ENCODE measurements at regions not wholly inside any gene's neighbourhood (a gene's known extent, or its start where the extent isn't known, plus 50 kb on each side); places are given as distances from the start of the nearest gene placed in this dataset.

DNA sequence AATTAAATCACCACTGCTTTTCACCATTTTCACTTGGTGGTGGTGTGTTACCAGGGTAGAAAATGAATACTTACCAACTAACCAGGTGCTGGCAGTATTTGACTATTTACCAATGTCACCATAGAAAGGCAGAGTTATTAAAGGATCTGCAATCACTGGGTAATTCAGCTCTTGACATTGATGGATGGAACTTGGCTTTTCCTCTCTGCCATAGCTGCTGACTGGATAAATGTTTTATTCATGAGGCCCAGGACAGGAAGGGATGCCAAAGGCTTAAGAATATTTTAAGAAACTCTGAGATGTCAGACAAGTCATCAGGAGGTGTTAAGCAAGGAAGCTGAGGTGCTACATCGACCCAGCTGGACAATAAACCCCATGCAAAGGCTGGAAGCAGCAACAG, 495.5 kb upstream of the CFAP20DC start:
- DNase-seq (ENCODE audit: low read depth) = peak; percentile 82

DNA sequence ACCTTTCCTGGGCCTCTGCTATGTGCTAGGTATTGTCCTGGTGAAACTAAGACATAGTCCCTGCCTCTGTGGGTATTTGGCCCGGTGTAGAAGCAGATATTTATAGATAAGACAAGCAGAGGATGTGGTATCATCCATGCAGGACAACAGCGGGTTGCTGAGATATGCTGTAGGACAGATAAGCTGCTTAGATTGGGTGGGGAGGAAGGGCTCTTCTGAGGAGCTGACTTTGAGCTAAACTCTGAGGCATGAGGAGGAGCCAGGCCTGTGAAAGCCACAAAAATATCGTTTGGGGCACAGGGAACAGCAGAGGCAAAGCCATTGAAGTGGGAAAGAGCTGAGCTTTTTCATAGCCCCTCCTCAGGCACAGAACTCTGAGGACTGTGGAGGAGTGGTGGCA, 492.5 kb upstream of the CFAP20DC start:
- no peak for DNase-seq (ENCODE audit: low read depth)

DNA sequence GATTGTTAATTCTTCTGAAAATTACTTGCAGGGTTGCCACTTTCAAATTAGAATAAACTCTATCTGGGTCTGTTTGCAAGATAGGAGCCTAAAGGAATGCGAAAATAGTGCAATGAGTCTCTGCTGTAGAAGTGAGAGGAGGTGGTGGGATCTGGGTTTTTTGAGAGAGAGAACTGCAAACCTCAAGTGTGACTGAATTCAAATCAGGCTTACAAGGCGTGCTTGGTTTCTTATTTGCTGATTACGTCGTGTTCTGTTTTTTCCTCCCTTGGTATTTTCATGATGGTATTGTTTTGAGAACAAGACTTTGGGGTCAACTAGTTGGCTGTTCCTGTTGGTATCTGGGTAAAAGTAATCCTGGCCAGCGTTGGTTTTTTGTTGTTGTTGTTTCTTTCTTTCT, 490.9 kb upstream of the CFAP20DC start:
- DNase-seq (ENCODE audit: low read depth) = peak; percentile 39

GRCh38 chr3:59540241-59540640, 490.4 kb upstream of the CFAP20DC start:
- DNase-seq (ENCODE audit: low read depth) = peak; percentile 78

DNA sequence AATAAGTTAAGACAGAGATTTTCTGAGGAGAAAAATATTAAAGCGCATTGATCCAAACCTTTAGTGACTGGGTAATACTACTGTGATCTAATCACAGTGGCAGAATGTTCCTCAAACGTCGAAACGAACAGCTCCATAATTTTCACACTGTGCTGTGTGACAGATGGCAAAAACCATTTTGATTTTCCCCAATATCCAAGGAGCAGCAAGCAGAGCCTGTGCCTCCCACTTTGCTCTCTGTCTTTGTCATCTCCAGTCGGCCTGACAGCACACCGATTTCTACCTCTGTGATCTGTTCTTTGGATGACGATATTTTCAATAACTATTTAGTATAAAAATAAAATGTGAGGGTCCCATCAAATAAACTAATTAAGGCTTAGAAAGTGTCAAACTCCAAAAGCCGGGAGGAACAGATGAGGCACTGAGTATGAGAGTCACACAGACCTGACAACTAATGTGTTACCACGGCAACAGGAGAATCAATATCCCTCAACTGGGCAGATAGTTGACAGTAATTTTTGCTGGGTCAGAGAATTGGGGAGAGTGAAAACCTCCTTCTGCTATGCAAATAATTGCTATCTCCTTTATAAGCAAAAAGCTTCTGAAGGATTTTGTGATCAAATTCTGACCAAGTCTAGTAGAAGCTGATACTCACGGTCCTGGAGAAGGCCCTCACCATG, 489.1 kb upstream of the CFAP20DC start:
- peak; percentile 40 for DNase-seq (ENCODE audit: low read depth)

GRCh38 chr3:59535791-59536221, 486.0 kb upstream of the CFAP20DC start:
- DNase-seq (ENCODE audit: low read depth) = peak; percentile 85

DNA sequence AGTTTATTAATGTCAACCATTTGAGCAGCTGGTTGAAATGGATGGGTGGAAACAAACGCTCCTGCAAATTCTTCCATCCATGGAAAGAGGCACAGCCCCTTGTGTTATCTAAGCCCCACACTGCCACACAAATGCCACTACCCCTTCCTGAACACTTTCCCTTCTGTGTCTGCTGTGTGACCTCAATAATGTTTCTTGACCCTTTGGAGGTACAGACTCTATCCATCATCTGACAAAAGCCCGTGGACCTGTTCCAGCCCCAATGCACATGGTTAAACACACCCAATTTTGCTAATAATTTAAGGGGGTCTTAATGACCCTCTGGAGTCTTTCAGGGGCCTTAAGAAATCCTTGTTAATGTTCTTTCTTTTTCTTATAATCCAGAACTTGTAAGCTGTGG, 482.2 kb upstream of the CFAP20DC start:
- no peak for DNase-seq (ENCODE audit: low read depth)

- DNase-seq (ENCODE audit: low read depth) = no peak
These were observed 481.4 kb upstream of the CFAP20DC start for GRCh38 chr3:59531066-59531745.

DNA sequence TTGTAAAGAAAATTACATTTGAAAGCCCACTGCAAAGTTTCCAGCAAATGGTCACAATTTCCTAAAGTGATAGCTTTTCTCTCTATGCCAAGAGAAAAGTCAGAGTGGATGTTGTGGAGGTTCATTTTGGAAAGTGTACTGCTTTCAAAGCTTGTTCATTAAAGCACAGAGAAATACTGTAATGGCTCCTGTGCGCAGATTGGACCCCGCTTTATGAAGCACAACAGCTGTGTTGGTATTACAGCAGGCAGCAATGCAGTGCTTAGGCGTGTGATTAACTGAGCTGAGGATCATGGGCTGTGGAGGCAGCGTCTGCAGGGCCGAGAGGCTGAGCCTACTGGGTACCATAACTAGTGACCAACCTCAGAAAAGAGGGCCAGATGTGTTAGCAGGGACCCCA, 478.4 kb upstream of the CFAP20DC start:
- DNase-seq (ENCODE audit: low read depth) = no peak

- DNase-seq (ENCODE audit: low read depth) = no peak
These were observed 477.7 kb upstream of the CFAP20DC start for GRCh38 chr3:59527493-59527892.

GRCh38 chr3:59526999-59527398, 477.2 kb upstream of the CFAP20DC start:
- DNase-seq (ENCODE audit: low read depth) = no peak

- peak; percentile 50 for DNase-seq (ENCODE audit: low read depth)
These were observed 472.7 kb upstream of the CFAP20DC start for GRCh38 chr3:59522550-59522949.

DNA sequence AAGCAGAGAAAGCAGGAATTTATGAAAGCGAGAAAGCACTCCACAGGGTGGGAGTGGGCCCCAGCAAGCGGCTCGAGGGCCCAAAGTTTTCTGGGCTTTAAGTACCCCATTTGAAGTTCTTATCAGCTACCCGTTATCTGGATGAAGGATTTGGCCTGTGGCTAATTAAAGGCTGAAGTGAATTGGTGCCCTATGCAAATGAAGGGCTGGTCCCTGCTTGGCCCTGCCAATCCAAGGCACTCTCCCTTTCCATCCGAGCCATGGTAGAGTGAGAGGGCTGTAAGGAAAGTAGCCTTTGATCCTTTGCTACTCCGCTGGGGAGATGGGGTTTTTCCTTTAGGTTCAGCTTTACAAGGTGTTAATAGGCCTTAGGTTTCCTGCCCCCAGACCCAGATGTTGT, 469.3 kb upstream of the CFAP20DC start:
- no peak for DNase-seq (ENCODE audit: low read depth)

- DNase-seq (ENCODE audit: low read depth) = no peak
These were observed 468.6 kb upstream of the CFAP20DC start for GRCh38 chr3:59518283-59519055.

DNA sequence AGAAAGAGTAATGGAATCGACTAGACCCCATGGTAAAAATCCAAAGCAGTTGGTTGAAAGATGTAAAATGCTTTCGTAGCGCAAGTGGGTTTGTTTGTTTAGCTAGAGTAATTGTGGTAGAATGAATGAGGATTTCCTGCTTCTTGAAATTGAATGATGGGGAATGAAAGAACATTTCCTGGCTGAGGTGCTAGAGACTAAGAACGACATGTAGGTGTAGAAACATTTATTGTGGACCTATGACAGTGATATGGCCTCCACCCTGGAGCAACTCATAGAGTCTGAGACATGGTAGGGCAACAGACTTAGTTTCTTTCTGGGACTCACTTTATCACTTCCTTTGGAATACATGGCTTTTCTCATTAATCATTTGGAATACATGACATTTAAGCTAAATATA, 467.6 kb upstream of the CFAP20DC start:
- DNase-seq (ENCODE audit: low read depth) = no peak

DNA sequence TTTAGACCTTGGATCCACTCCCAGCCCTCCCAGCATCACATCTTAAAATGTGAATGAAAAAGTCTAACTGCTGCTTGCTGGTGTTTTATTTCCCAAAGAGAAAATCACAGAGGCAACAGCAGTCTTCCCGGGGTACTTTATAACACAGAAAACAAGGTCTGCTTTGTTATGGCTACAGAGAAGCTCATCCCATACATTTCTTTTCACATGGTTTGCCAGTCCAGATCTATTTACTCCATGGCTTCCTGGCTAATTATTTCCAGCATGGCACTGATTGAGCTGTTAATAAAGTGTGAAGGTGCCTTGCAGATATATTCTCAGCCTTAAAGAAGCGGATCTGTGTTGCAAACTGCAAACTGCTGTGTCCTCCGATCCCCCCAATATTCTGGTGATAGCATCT, 466.1 kb upstream of the CFAP20DC start:
- DNase-seq (ENCODE audit: low read depth) = no peak

DNA sequence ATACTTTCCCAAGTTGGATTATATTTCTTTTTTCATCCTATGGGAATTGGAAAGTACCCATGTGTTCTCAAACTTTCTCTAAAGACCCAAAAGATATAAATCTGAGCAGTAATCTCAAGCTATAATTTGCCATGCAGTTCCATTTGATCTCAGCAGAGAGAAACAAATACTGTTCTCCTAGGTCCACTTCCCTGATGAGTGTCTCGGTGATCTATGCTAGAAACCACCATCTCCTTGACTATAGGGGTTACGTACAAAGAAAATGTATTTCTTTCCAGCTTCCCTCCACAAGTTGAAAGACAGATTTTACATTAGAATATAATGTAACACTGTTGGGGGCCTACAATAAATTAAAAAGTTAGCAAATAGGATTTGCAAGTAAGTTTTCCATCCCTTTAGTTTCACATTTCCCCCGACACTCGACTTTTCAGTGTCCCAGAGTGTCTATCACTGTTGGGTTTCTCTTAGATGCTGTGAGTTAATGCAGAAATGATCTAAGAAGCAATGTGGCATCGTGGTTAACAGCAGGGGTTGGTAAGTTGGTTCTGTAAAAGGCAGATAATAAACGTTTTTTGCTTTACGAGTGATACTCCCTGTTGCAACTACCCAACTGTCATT, 465.1 kb upstream of the CFAP20DC start:
- no peak for DNase-seq (ENCODE audit: low read depth)

DNA sequence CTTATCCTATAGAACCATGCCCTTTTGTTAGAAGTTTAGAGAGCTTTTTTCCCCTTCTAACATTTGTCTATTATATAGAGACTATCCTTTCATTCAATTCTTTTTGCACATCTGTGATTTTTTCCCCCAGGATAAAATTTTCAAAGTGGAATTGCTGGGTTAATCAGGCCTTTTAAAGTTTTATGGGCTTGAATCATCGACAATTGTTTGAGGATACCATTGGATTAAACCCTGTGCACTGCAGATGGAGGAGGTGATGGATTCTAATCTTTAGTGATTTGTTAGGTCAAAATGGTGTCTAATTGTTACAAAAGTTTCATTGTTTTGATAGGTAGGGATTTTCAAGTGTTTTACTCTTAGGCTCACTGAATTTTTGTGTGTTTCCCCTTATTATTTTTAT, 463.7 kb upstream of the CFAP20DC start:
- no peak for DNase-seq (ENCODE audit: low read depth)

- DNase-seq (ENCODE audit: low read depth) = no peak
These were observed 462.2 kb upstream of the CFAP20DC start for GRCh38 chr3:59512066-59512465.

GRCh38 chr3:59510576-59510975, 460.8 kb upstream of the CFAP20DC start:
- DNase-seq (ENCODE audit: low read depth) = peak; percentile 51

GRCh38 chr3:59508273-59508672, 458.4 kb upstream of the CFAP20DC start:
- no peak for DNase-seq (ENCODE audit: low read depth)

GRCh38 chr3:59506191-59506590, 456.4 kb upstream of the CFAP20DC start:
- no peak for DNase-seq (ENCODE audit: low read depth)
